H9 (cell line): ENCODE measurements at regions not wholly inside any gene's neighbourhood (a gene's known extent, or its start where the extent isn't known, plus 50 kb on each side); places are given as distances from the start of the nearest gene placed in this dataset.

ENCODE experiments used
- DNase-seq: peaks from one replicate; pipeline ENCODE4 v3.0.0-alpha.2; 2017
- H2AFZ ChIP-seq: one replicate; pipeline ENCODE4 v1.6.1; 2013; ENCODE audit warnings: mild to moderate bottlenecking, low read length, control low read depth, moderate library complexity
- H2AK5ac ChIP-seq: 2 replicates; pipeline ENCODE4 v1.6.1; 2013; ENCODE audit warnings: low read length, control low read depth, mixed read lengths; ENCODE audit not compliant: insufficient read length
- H2BK120ac ChIP-seq: one replicate; pipeline ENCODE4 v1.6.1; 2013; ENCODE audit warnings: low read depth, mild to moderate bottlenecking, low read length, control low read depth, inconsistent platforms; ENCODE audit not compliant: poor library complexity, severe bottlenecking
- H2BK12ac ChIP-seq: 2 replicates; pipeline ENCODE4 v1.6.1; 2013; ENCODE audit warnings: low read length, control low read depth, mixed read lengths, low read depth; ENCODE audit not compliant: insufficient read length
- H2BK15ac ChIP-seq: 2 replicates; pipeline ENCODE4 v1.6.1; 2013; ENCODE audit warnings: low read depth, low read length, control low read depth
- H2BK20ac ChIP-seq: one replicate; pipeline ENCODE4 v1.6.1; 2013; ENCODE audit warnings: low read depth, mild to moderate bottlenecking, low read length, control low read depth, inconsistent platforms; ENCODE audit not compliant: poor library complexity, severe bottlenecking
- H2BK5ac ChIP-seq: 2 replicates; pipeline ENCODE4 v1.6.1; 2013; ENCODE audit warnings: low read length, control low read depth, mixed read lengths; ENCODE audit not compliant: insufficient read length
- H3K14ac ChIP-seq: 2 replicates; pipeline ENCODE4 v1.6.1; 2013; ENCODE audit warnings: low read length, control low read depth; ENCODE audit not compliant: insufficient read depth
- H3K18ac ChIP-seq: 2 replicates; pipeline ENCODE4 v1.6.1; 2013; ENCODE audit warnings: low read depth, mild to moderate bottlenecking, mixed read lengths, low read length, control low read depth; ENCODE audit not compliant: insufficient read length
- H3K23ac ChIP-seq: 2 replicates; pipeline ENCODE4 v1.6.1; 2013; ENCODE audit warnings: low read length, control low read depth, mixed read lengths, low read depth; ENCODE audit not compliant: insufficient read length
- H3K23me2 ChIP-seq: 2 replicates; pipeline ENCODE4 v1.6.1; 2013; ENCODE audit warnings: low read depth, mild to moderate bottlenecking, mixed read lengths, low read length, control low read depth; ENCODE audit not compliant: insufficient read length, poor library complexity, severe bottlenecking
- H3K27ac ChIP-seq: 2 replicates; pipeline ENCODE4 v1.5.1; 2013; ENCODE audit warnings: low read length, control low read depth, mixed read lengths, low read depth; ENCODE audit not compliant: insufficient read length
- H3K27me3 ChIP-seq: 2 replicates; pipeline ENCODE4 v1.6.1; 2013; ENCODE audit warnings: low read length, control low read depth, inconsistent platforms; ENCODE audit not compliant: insufficient read depth
- H3K4ac ChIP-seq: 2 replicates; pipeline ENCODE4 v1.6.1; 2013; ENCODE audit warnings: low read depth, mild to moderate bottlenecking, control low read depth, inconsistent platforms, low read length, moderate library complexity
- H3K4me1 ChIP-seq: 2 replicates; pipeline ENCODE4 v1.6.1; 2013; ENCODE audit warnings: low read length, control low read depth, inconsistent platforms; ENCODE audit not compliant: insufficient read depth
- H3K4me2 ChIP-seq: 2 replicates; pipeline ENCODE4 v1.6.1; 2013; ENCODE audit warnings: low read length, control low read depth, mixed read lengths; ENCODE audit not compliant: insufficient read length, insufficient read depth
- H3K56ac ChIP-seq: 2 replicates; pipeline ENCODE4 v1.6.1; 2013; ENCODE audit warnings: low read depth, mild to moderate bottlenecking, mixed read lengths, low read length, control low read depth; ENCODE audit not compliant: insufficient read length
- H3K79me1 ChIP-seq: 2 replicates; pipeline ENCODE4 v1.6.1; 2013; ENCODE audit warnings: low read depth, mild to moderate bottlenecking, moderate library complexity, low read length, control low read depth, inconsistent platforms; ENCODE audit not compliant: insufficient read depth, poor library complexity, severe bottlenecking
- H3K79me2 ChIP-seq: 2 replicates; pipeline ENCODE4 v1.6.1; 2013; ENCODE audit warnings: low read length, control low read depth, inconsistent platforms; ENCODE audit not compliant: insufficient read depth
- H3K9ac ChIP-seq: 2 replicates; pipeline ENCODE4 v1.6.1; 2013; ENCODE audit warnings: low read length, control low read depth, mixed read lengths; ENCODE audit not compliant: insufficient read length; ENCODE audit errors: extremely low read depth
- H3K9me3 ChIP-seq: one replicate; pipeline ENCODE4 v1.6.1; 2013; ENCODE audit warnings: low read depth, low read length, inconsistent platforms; ENCODE audit not compliant: control insufficient read depth
- H3T11ph ChIP-seq: one replicate; pipeline ENCODE4 v1.6.1; 2013; ENCODE audit warnings: mild to moderate bottlenecking, low read length, control low read depth, inconsistent platforms
- H4K20me1 ChIP-seq: one replicate; pipeline ENCODE4 v1.6.1; 2013; ENCODE audit not compliant: control insufficient read depth, insufficient read length, insufficient read depth
- H4K5ac ChIP-seq: 2 replicates; pipeline ENCODE4 v1.6.1; 2013; ENCODE audit warnings: low read depth, mild to moderate bottlenecking, mixed read lengths, low read length, control low read depth; ENCODE audit not compliant: insufficient read length
- H4K8ac ChIP-seq: replicated peaks from 2 replicates; pipeline ENCODE4 v1.6.1; 2013; ENCODE audit warnings: low read length, control low read depth, mixed read lengths, low read depth; ENCODE audit not compliant: insufficient read length
- H4K91ac ChIP-seq: 2 replicates; pipeline ENCODE4 v1.6.1; 2013; ENCODE audit warnings: low read depth, mild to moderate bottlenecking, moderate library complexity, mixed read lengths, low read length, control low read depth; ENCODE audit not compliant: insufficient read length
- H3K27ac Mint-ChIP-seq, 3 experiments: 2 replicates in 2 of 3; 3 replicates in 1 of 3; pipeline ENCODE4 v1.8.0; 2020 to 2021; ENCODE audit warnings: mixed read lengths in 3 of 3, mild to moderate bottlenecking in 1 of 3, moderate library complexity in 1 of 3
- H3K27me3 Mint-ChIP-seq: 2 replicates; pipeline ENCODE4 v1.8.0; 2021; ENCODE audit warnings: low read depth, mild to moderate bottlenecking, moderate library complexity, mixed read lengths
- H3K36me3 Mint-ChIP-seq, 3 experiments: 2 replicates in 2 of 3; 3 replicates in 1 of 3; pipeline ENCODE4 v1.8.0; 2020 to 2021; ENCODE audit warnings: low read depth in 3 of 3, mixed read lengths in 3 of 3; ENCODE audit not compliant: insufficient read depth in 1 of 3
- H3K4me1 Mint-ChIP-seq, 2 experiments: 2 replicates each; pipeline ENCODE4 v1.8.0; 2020; ENCODE audit warnings: mixed read lengths in 2 of 2
- H3K4me3 Mint-ChIP-seq, 2 experiments: 2 replicates in 1 of 2; 3 replicates in 1 of 2; pipeline ENCODE4 v1.8.0; 2020 to 2021; ENCODE audit warnings: mild to moderate bottlenecking in 2 of 2, mixed read lengths in 2 of 2, moderate library complexity in 1 of 2
- H3K9me3 Mint-ChIP-seq, 2 experiments: 2 replicates in 1 of 2; 3 replicates in 1 of 2; pipeline ENCODE4 v1.8.0; 2020; ENCODE audit warnings: mild to moderate bottlenecking in 2 of 2, mixed read lengths in 2 of 2, moderate library complexity in 1 of 2
- CTCF ChIP-seq: fragments of 200-600 bp; sonication (generic); conservative IDR thresholded peaks from 3 replicates; pipeline ENCODE4 v1.8.0; 2021; ENCODE audit warnings: antibody characterized with exemption, mild to moderate bottlenecking
- WGBS: extraction: QIAGEN DNeasy Blood & Tissue Kit; methylation state at CpG from one replicate; pipeline ENCODE4 v1.1.7; 2013; ENCODE audit warnings: missing lambda C conversion rate, low lambda C conversion rate, mixed read lengths; ENCODE audit not compliant: insufficient read length; ENCODE audit errors: extremely low coverage; 5-methylcytosine and 5-hydroxymethylcytosine counted together

- H3K4ac ChIP-seq: no peak overlapping the region
- H3K14ac ChIP-seq: no peak overlapping the region
- peaks cover 10 to 12% of the 10 kb centered on the region in 2 experiments for H3K4me1 Mint-ChIP-seq
- H3K56ac ChIP-seq: no peak overlapping the region
- no peak overlapping the region for H2BK120ac ChIP-seq
- no peak for DNase-seq
- no peak overlapping the region for H4K5ac ChIP-seq
- H3K27me3 ChIP-seq: no peaks in the 10 kb centered on the region
- H3K9me3 ChIP-seq: no peaks in the 10 kb centered on the region
- no peak overlapping the region for H3T11ph ChIP-seq
- no peak overlapping the region for H2AFZ ChIP-seq
- no peak overlapping the region for H3K9ac ChIP-seq
- no peak overlapping the region for H3K4me3 Mint-ChIP-seq
- no peaks in the 10 kb centered on the region for H3K27me3 Mint-ChIP-seq
- H3K4me2 ChIP-seq: no peak overlapping the region
- no peaks in the 10 kb centered on the region for H3K23me2 ChIP-seq
- H2BK15ac ChIP-seq: no peak overlapping the region
- no peaks in the 10 kb centered on the region for H4K20me1 ChIP-seq
- H3K36me3 Mint-ChIP-seq: no peaks in the 10 kb centered on the region
- H3K23ac ChIP-seq: no peak overlapping the region
- H2AK5ac ChIP-seq: no peak overlapping the region
- no peaks in the 10 kb centered on the region for H3K9me3 Mint-ChIP-seq
- no peak overlapping the region for H2BK12ac ChIP-seq
- no peaks in the 10 kb centered on the region for H3K79me1 ChIP-seq
- H3K79me2 ChIP-seq: no peaks in the 10 kb centered on the region
- no peak overlapping the region for H2BK5ac ChIP-seq
- no peaks in the 10 kb centered on the region for H3K4me1 ChIP-seq
- TF ChIP-seq CTCF: no peak
- no peak overlapping the region for H3K18ac ChIP-seq
- H3K27ac Mint-ChIP-seq: no peak overlapping the region
- WGBS: no CpG with 5 or more reads among the region's 1 CpG
- no peak overlapping the region for H2BK20ac ChIP-seq
- H3K27ac ChIP-seq: no peak overlapping the region
- no peak overlapping the region for H4K8ac ChIP-seq
- no peak overlapping the region for H4K91ac ChIP-seq
Measured at GRCh38 chr3:166209701-166210100, 372.5 kb upstream of the BCHE start.
